NCI-H524 (cell line): ENCODE measurements at regions not wholly inside any gene's neighbourhood (a gene's known extent, or its start where the extent isn't known, plus 50 kb on each side); places are given as distances from the start of the nearest gene placed in this dataset.
A peak's percentile ranks its signal among the peaks of the same experiment; 100 is the strongest.

Experiments used
- DNase-seq, 2 experiments: peaks; one replicate each; lab custom pipeline; 2025; lab: John Stamatoyannopoulos, UW

GRCh38 chr12:19054035-19054434 is 75.5 kb upstream of the PLEKHA5 start:
- no peak for DNase-seq

GRCh38 chr12:19055589-19055988 is 73.9 kb upstream of the PLEKHA5 start:
- DNase-seq = no peak

GRCh38 chr12:19058235-19059021 is 71.1 kb upstream of the PLEKHA5 start:
- DNase-seq = no peak

DNA sequence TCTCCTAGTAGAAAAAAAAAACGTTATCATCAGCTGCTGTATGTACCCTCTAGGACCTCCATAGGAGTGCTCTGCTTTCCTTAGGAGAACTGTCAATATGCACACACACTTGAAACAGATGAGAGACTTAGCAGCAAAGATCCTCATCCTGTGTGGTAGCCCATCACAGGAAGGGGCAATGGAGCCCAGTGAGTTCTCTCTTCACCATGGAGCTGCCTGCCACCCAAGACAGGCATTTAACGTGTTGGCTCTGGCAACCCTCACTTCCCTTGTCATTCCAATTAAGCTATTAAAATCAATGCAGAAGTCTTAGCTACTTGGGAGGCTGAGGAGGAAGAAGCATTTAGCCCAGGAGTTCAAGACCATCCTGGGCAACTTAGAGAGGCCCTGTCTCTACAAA is 64.8 kb upstream of the PLEKHA5 start:
- DNase-seq = no peak

- no peak for DNase-seq
Observed at GRCh38 chr12:19065223-19065622, 64.3 kb upstream of the PLEKHA5 start.

GRCh38 chr12:19065871-19066270 is 63.7 kb upstream of the PLEKHA5 start:
- DNase-seq = no peak

DNA sequence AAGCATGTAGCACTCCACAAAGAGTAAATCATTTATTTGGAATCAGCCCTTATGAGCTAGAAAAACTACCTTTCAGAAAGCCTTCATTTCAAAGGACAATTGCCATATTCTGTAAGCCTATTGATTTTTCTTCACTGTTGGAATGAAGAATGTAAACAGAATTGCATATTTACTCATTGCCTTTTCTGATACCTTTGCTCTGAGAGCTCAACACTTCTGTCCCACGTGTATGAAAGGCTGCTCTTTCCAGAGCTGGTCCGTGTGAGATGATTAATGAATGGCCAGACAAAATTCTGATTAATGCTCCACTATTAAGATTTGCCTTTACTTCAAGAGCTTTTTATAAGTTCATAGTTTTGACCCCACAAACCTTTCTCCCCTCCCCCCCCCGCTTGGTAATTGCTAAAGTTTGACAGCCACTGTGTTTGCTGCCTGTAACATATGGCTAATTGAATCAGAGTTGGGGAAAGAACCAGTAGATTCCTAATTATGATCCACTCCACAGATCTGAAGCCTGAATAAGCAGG is 63.0 kb upstream of the PLEKHA5 start:
- DNase-seq = peak; percentile 26 to 57

GRCh38 chr12:19068137-19068536 is 61.4 kb upstream of the PLEKHA5 start:
- no peak for DNase-seq

- no peak for DNase-seq
Observed at GRCh38 chr12:19070341-19070740, 59.2 kb upstream of the PLEKHA5 start.

DNA sequence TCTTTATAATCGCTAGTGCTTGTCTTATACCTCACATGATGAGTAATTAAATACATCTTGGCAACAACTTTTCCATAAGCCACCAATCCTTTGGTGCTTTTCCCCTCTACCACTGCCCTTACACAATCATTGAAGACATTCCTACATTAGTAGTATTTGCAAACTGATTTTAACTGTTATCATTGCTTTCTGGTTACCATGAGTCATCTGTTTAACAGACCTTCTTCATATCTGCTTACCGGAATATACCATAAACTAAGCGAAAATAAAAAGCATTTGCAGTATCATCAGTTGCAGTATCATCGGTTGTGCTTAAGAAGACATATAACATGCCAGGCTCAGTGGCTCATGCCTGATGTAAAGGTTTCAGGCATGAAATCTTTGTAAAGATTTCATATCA is 54.8 kb upstream of the PLEKHA5 start:
- no peak for DNase-seq

DNA sequence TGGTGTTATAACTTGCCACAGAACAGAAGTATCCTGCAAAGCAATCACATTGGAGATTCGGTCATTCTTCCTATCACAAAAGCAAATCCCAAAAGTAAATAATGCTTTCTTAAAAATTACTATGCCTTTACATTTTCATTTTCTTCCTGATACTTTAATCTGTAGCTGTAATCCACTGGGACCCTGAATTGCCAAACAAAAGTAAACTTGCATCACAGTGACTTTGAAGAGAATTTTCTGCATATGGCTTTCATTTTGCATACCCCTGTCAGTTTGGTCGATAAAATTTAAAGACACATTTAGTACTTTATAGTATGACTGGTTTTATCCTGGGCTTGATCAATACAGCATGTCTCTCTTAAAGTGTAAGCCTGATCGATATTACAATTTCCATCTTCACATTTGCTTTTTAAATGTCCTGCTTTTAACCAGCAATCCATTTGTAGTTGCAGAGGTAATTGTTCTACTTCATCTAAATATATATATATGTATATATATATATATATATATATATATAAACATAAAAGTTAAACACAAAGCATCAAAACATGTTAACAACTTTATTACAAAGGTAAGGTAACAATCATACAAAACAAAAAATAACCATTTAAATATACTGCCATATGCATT is 53.7 kb upstream of the PLEKHA5 start:
- DNase-seq = no peak
